ENCODE measurements at regions not wholly inside any gene's neighbourhood (a gene's known extent, or its start where the extent isn't known, plus 50 kb on each side); places are given as distances from the start of the nearest gene placed in this dataset.
A peak's percentile ranks its signal among the peaks of the same experiment; 100 is the strongest.

GRCh38 chr21:38136201-38136600, 120.6 kb upstream of the KCNJ15 start:
- TF ChIP-seq CTCF (IDR thresholded peaks at IDR 0.05; ENCODE audit: insufficient read depth, low read length) = no peak
- peak; percentile 63 for DNase-seq (ENCODE audit: low read depth)
- H3K4me3 ChIP-seq (ENCODE audit: low read depth, low read length) = no peak overlapping the region

GRCh38 chr21:38139380-38140168, 117.2 kb upstream of the KCNJ15 start:
- H3K4me3 ChIP-seq (ENCODE audit: low read depth, low read length) = no peak overlapping the region
- TF ChIP-seq CTCF (IDR thresholded peaks at IDR 0.05; ENCODE audit: insufficient read depth, low read length) = no peak
- DNase-seq (ENCODE audit: low read depth) = peak; percentile 1

- H3K4me3 ChIP-seq (ENCODE audit: low read depth, low read length) = no peak overlapping the region
- no peak for TF ChIP-seq CTCF (IDR thresholded peaks at IDR 0.05; ENCODE audit: insufficient read depth, low read length)
- DNase-seq (ENCODE audit: low read depth) = peak; percentile 37
Observed at GRCh38 chr21:38140207-38140903, 116.4 kb upstream of the KCNJ15 start.

GRCh38 chr21:38142224-38142623, 114.6 kb upstream of the KCNJ15 start:
- no peak for TF ChIP-seq CTCF (IDR thresholded peaks at IDR 0.05; ENCODE audit: insufficient read depth, low read length)
- no peak for DNase-seq (ENCODE audit: low read depth)
- no peak overlapping the region for H3K4me3 ChIP-seq (ENCODE audit: low read depth, low read length)

- no peak for DNase-seq (ENCODE audit: low read depth)
- TF ChIP-seq CTCF (IDR thresholded peaks at IDR 0.05; ENCODE audit: insufficient read depth, low read length) = no peak
- H3K4me3 ChIP-seq (ENCODE audit: low read depth, low read length) = no peak overlapping the region
Observed at GRCh38 chr21:38144193-38144592, 112.6 kb upstream of the KCNJ15 start.

GRCh38 chr21:38145104-38145503, 111.7 kb upstream of the KCNJ15 start:
- no peak for DNase-seq (ENCODE audit: low read depth)
- TF ChIP-seq CTCF (IDR thresholded peaks at IDR 0.05; ENCODE audit: insufficient read depth, low read length) = no peak

More at GRCh38 chr21:38145104-38145503, 111.7 kb upstream of the KCNJ15 start:
- H3K4me3 ChIP-seq (ENCODE audit: low read depth, low read length) = no peak overlapping the region
